ENCODE measurements at regions not wholly inside any gene's neighbourhood (a gene's known extent, or its start where the extent isn't known, plus 50 kb on each side); places are given as distances from the start of the nearest gene placed in this dataset.

- FAIRE-seq: no peak
- DNase-seq (ENCODE audit: insufficient read length, low spot score): no peak
Observed at GRCh38 chr14:38137005-38137404, 70.7 kb upstream of the SSTR1 start.

GRCh38 chr14:38138473-38139138 is 69.1 kb upstream of the SSTR1 start:
- no peak for DNase-seq (ENCODE audit: insufficient read length, low spot score)
- no peak for FAIRE-seq

GRCh38 chr14:38139926-38140325 is 67.8 kb upstream of the SSTR1 start:
- no peak for DNase-seq (ENCODE audit: insufficient read length, low spot score)
- FAIRE-seq: no peak

- FAIRE-seq (no peak), DNase-seq (ENCODE audit: insufficient read length, low spot score) (no peak)
Observed at GRCh38 chr14:38143170-38143569, 64.5 kb upstream of the SSTR1 start.

- DNase-seq (ENCODE audit: insufficient read length, low spot score) (peak; percentile 6), FAIRE-seq (no peak)
Observed at GRCh38 chr14:38143659-38144505, 63.8 kb upstream of the SSTR1 start.

GRCh38 chr14:38145142-38145541 is 62.6 kb upstream of the SSTR1 start:
- FAIRE-seq (no peak), DNase-seq (ENCODE audit: insufficient read length, low spot score) (no peak)

GRCh38 chr14:38150075-38150474 is 57.6 kb upstream of the SSTR1 start:
- no peak for DNase-seq (ENCODE audit: insufficient read length, low spot score)
- FAIRE-seq: no peak

Data from HTR-8/SVneo (cell line).